GM12878 (cell line): ENCODE measurements at regions not wholly inside any gene's neighbourhood (a gene's known extent, or its start where the extent isn't known, plus 50 kb on each side); places are given as distances from the start of the nearest gene placed in this dataset.

Experiments used
- ATAC-seq: fragments of 200-7000 bp; cut with Tn5 transposase; 3 replicates; pipeline ENCODE4 v1.9.1; 2020; ENCODE audit warnings: mild to moderate bottlenecking, moderate library complexity
- BruUV-seq: library from RNA; stranded (reverse); fragments of 400-500 nt; replicated peaks from 2 replicates; lab custom pipeline; 2021; lab: Mats Ljungman, UMichigan
- CTCF ChIA-PET: fragments of 300-600 bp; sonication (Branson Sonifier 250); formaldehyde crosslinking; extraction: SDS; loops from one replicate; lab custom pipeline; 2021; ENCODE audit warnings: inconsistent platforms; lab: Yijun Ruan, JAX
- POLR2A ChIA-PET: fragments of 350-600 bp; formaldehyde crosslinking; extraction: SDS; loops from one replicate; lab custom pipeline; 2021; ENCODE audit warnings: inconsistent platforms; lab: Charles Lee
- RAD21 ChIA-PET: fragments of 300-600 bp; sonication (Branson Sonifier 250); formaldehyde crosslinking; loops from one replicate; lab custom pipeline; 2023; ENCODE audit warnings: antibody characterized with exemption; ENCODE audit not compliant: unreplicated experiment; lab: Charles Lee
- SMC1A ChIA-PET: fragments of 300-600 bp; sonication (Branson Sonifier 250); formaldehyde crosslinking; loops from one replicate; lab custom pipeline; 2023; ENCODE audit not compliant: unreplicated experiment, uncharacterized antibody; lab: Charles Lee
- DNase-seq: peaks from one replicate; pipeline ENCODE4 v3.0.0-alpha.2; 2011; ENCODE audit warnings: low read depth, low spot score
- FAIRE-seq: peaks from 3 replicates; lab custom pipeline; 2011; peaks lifted over from hg19 to GRCh38; lab: Jason Lieb, UNC
- H2AFZ ChIP-seq: 2 replicates; pipeline ENCODE4 v1.6.0; 2011; ENCODE audit warnings: low read depth, low read length, control low read depth; ENCODE audit not compliant: control insufficient read depth
- H3K27ac ChIP-seq: 2 replicates; pipeline ENCODE4 v1.5.1; 2011; ENCODE audit warnings: control low read depth; ENCODE audit not compliant: control insufficient read depth, insufficient read depth
- H3K27me3 ChIP-seq, 2 experiments: replicated peaks in 1 of 2; 2 replicates each; pipeline versions ENCODE4 v1.6.0 to v1.6.1; 2011; ENCODE audit warnings: low read length in 1 of 2; ENCODE audit not compliant: control insufficient read depth in 2 of 2, insufficient read depth in 2 of 2
- H3K36me3 ChIP-seq, 2 experiments: 2 replicates each; pipeline ENCODE4 v1.5.1; 2011; ENCODE audit warnings: low read length in 1 of 2; ENCODE audit not compliant: control insufficient read depth in 2 of 2, insufficient read depth in 2 of 2
- H3K4me1 ChIP-seq: 2 replicates; pipeline ENCODE4 v1.6.1; 2011; ENCODE audit warnings: mild to moderate bottlenecking, low read length, moderate library complexity, mixed read lengths; ENCODE audit not compliant: control insufficient read depth, insufficient read depth
- H3K4me2 ChIP-seq: 2 replicates; pipeline ENCODE4 v1.6.0; 2011; ENCODE audit warnings: control low read depth; ENCODE audit not compliant: control insufficient read depth, insufficient read depth
- H3K4me3 ChIP-seq: fragments of 200-600 bp; sonication (generic); 2 replicates; pipeline ENCODE4 v1.5.1; 2016
- H3K79me2 ChIP-seq: 2 replicates; pipeline ENCODE4 v1.6.0; 2011; ENCODE audit warnings: low read length; ENCODE audit not compliant: control insufficient read depth, insufficient read depth
- H3K9ac ChIP-seq: 2 replicates; pipeline ENCODE4 v1.8.0; 2011; ENCODE audit warnings: low read length, control low read depth, mixed read lengths; ENCODE audit not compliant: control insufficient read depth, insufficient read depth
- H3K9me3 ChIP-seq: replicated peaks from 3 replicates; pipeline ENCODE4 v1.5.1; 2011; ENCODE audit warnings: mild to moderate bottlenecking, low read length; ENCODE audit not compliant: control insufficient read depth, insufficient read depth
- H4K20me1 ChIP-seq: 2 replicates; pipeline ENCODE4 v1.6.0; 2011; ENCODE audit not compliant: control insufficient read depth, insufficient read depth
- BCL11A ChIP-seq: IDR thresholded peaks from 2 replicates; pipeline ENCODE4 v1.6.1; 2011; ENCODE audit warnings: low read depth, low read length
- CEBPB ChIP-seq, 2 experiments: fragments of 150-350 bp in 1 of 2; IDR thresholded peaks; 2 replicates each; pipeline ENCODE4 v1.6.1; 2012 to 2014; ENCODE audit warnings: low read depth in 2 of 2, low read length in 2 of 2, borderline replicate concordance in 1 of 2, inconsistent platforms in 1 of 2
- CHD4 ChIP-seq: fragments of 200-600 bp; sonication (generic); IDR thresholded peaks from 2 replicates; pipeline ENCODE4 v1.6.1; 2016; ENCODE audit warnings: mild to moderate bottlenecking
- DPF2 ChIP-seq: fragments of 450-650 bp; IDR thresholded peaks from 2 replicates; pipeline ENCODE4 v1.6.1; 2017; ENCODE audit warnings: mild to moderate bottlenecking
- E2F4 ChIP-seq: IDR thresholded peaks from 2 replicates; pipeline ENCODE4 v1.6.1; 2012; ENCODE audit warnings: low read depth, low read length, improper control_type of control experiment
- FOS ChIP-seq: IDR thresholded peaks from 3 replicates; pipeline ENCODE4 v1.6.1; 2011; ENCODE audit warnings: borderline replicate concordance; ENCODE audit not compliant: insufficient read length; ENCODE audit errors: extremely low read depth
- GABPA ChIP-seq: IDR thresholded peaks from 2 replicates; pipeline ENCODE4 v1.6.1; 2014; ENCODE audit warnings: antibody characterized with exemption, low read depth, mild to moderate bottlenecking, inconsistent platforms
- HDGF ChIP-seq: fragments of 450-650 bp; IDR thresholded peaks from 2 replicates; pipeline ENCODE4 v1.6.1; 2016; ENCODE audit warnings: antibody characterized with exemption
- IKZF2 ChIP-seq, 2 experiments: fragments of 450-650 bp; IDR thresholded peaks; 2 replicates each; pipeline ENCODE4 v1.6.1; 2017; ENCODE audit warnings: mild to moderate bottlenecking in 2 of 2, moderate library complexity in 2 of 2
- JUND ChIP-seq: IDR thresholded peaks from 2 replicates; pipeline ENCODE4 v1.6.1; 2012; ENCODE audit warnings: low read depth, mild to moderate bottlenecking, low read length, improper control_type of control experiment, moderate library complexity
- MYB ChIP-seq: fragments of 150-350 bp; IDR thresholded peaks from 2 replicates; pipeline ENCODE4 v1.6.1; 2014; ENCODE audit warnings: mild to moderate bottlenecking, low read depth, low read length, borderline replicate concordance
- PRDM15 ChIP-seq: fragments of 450-650 bp; formaldehyde crosslinking; IDR thresholded peaks from 2 replicates; pipeline ENCODE4 v1.4.0; 2020; ENCODE audit warnings: mild to moderate bottlenecking, moderate library complexity
- SP1 ChIP-seq: IDR thresholded peaks from one replicate; pipeline ENCODE4 v1.6.1; 2011; ENCODE audit warnings: low read depth, low read length
- SREBF1 ChIP-seq: IDR thresholded peaks from 2 replicates; pipeline ENCODE4 v1.6.1; 2012; ENCODE audit warnings: mild to moderate bottlenecking, low read length
- TBL1XR1 ChIP-seq: IDR thresholded peaks from 2 replicates; pipeline ENCODE4 v1.6.1; 2012; ENCODE audit warnings: low read depth, low read length, improper control_type of control experiment
- YY1 ChIP-seq: IDR thresholded peaks from 2 replicates; pipeline ENCODE4 v1.6.1; 2011; ENCODE audit warnings: low read depth, mild to moderate bottlenecking, low read length
- ZBED1 ChIP-seq: IDR thresholded peaks from 2 replicates; pipeline ENCODE4 v1.6.1; 2016; ENCODE audit warnings: borderline replicate concordance
- ZNF274 ChIP-seq: IDR thresholded peaks from one replicate; pipeline ENCODE4 v1.8.0; 2011; ENCODE audit not compliant: insufficient read length, insufficient read depth
- ZSCAN29 ChIP-seq: fragments of 450-650 bp; IDR thresholded peaks from 2 replicates; pipeline ENCODE4 v1.6.1; 2017; ENCODE audit warnings: mild to moderate bottlenecking, moderate library complexity
- in situ Hi-C: fragments of 300-500 bp; cut with MboI; formaldehyde crosslinking; loops from 9 replicates; pipeline ENCODE4 v1.14.3; 2018; ENCODE audit warnings: mixed read lengths
- intact Hi-C: fragments of 100-400 bp; cut with micrococcal nuclease; formaldehyde crosslinking; loops from one replicate; pipeline ENCODE4 v1.14.2; 2022; ENCODE audit not compliant: unreplicated experiment
- TF ChIP-seq, protein P1 (sequence below): fragments of 450-650 bp; IDR thresholded peaks from 2 replicates; pipeline ENCODE4 v1.6.1; 2018; ENCODE audit warnings: mild to moderate bottlenecking, low read depth, moderate library complexity; ENCODE audit not compliant: partially characterized antibody

GRCh38 chr3:10638466-10638865 lies 133.1 kb upstream of the ATP2B2 start:
- SMC1A ChIA-PET, result no interaction called here
- no peak for ATAC-seq
- H3K4me3 ChIP-seq, result no peak overlapping the region
- H3K4me1 ChIP-seq, result no peaks in the 10 kb centered on the region
- no peaks in the 10 kb centered on the region; a peak in 1 of 4 replicates for H3K27me3 ChIP-seq
- CTCF ChIA-PET, result interaction anchor here (0.6 kb wide), 1 partner anchor 106 kb away, joined by 3 read pairs; no protein-coding TSS in a partner anchor
- H3K9ac ChIP-seq, result no peak overlapping the region
- no peaks in the 10 kb centered on the region for H4K20me1 ChIP-seq
- H3K79me2 ChIP-seq, result no peaks in the 10 kb centered on the region
- intact Hi-C loops (no loop called here), in situ Hi-C loops (no loop called here)
- no peak for TF ChIP-seq ZBED1
- no peak for TF ChIP-seq E2F4
- no peak for TF ChIP-seq SREBF1
- no peak for TF ChIP-seq YY1
- no peak for TF ChIP-seq JUND
- TF ChIP-seq DPF2, result no peak
- TF ChIP-seq HDGF, result no peak
- no peak for TF ChIP-seq SP1
- TF ChIP-seq CEBPB (IDR thresholded peaks at IDR 0.05; ENCODE audit: borderline replicate concordance in 1 of 2, low read depth in 2 of 2, low read length in 2 of 2), result no peak
- TF ChIP-seq FOS, result no peak
- TF ChIP-seq TBL1XR1, result no peak
- no peak for TF ChIP-seq PRDM15
- no peak for TF ChIP-seq IKZF2 (IDR thresholded peaks at IDR 0.05)
- no peak for TF ChIP-seq GABPA
- TF ChIP-seq, protein P1, sequence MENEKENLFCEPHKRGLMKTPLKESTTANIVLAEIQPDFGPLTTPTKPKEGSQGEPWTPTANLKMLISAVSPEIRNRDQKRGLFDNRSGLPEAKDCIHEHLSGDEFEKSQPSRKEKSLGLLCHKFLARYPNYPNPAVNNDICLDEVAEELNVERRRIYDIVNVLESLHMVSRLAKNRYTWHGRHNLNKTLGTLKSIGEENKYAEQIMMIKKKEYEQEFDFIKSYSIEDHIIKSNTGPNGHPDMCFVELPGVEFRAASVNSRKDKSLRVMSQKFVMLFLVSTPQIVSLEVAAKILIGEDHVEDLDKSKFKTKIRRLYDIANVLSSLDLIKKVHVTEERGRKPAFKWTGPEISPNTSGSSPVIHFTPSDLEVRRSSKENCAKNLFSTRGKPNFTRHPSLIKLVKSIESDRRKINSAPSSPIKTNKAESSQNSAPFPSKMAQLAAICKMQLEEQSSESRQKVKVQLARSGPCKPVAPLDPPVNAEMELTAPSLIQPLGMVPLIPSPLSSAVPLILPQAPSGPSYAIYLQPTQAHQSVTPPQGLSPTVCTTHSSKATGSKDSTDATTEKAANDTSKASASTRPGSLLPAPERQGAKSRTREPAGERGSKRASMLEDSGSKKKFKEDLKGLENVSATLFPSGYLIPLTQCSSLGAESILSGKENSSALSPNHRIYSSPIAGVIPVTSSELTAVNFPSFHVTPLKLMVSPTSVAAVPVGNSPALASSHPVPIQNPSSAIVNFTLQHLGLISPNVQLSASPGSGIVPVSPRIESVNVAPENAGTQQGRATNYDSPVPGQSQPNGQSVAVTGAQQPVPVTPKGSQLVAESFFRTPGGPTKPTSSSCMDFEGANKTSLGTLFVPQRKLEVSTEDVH, result no peak
- TF ChIP-seq ZSCAN29, result no peak
- no peak for TF ChIP-seq MYB
- TF ChIP-seq BCL11A, result no peak
- TF ChIP-seq ZNF274, result no peak
- TF ChIP-seq CHD4, result no peak
- H3K36me3 ChIP-seq, result no peaks in the 10 kb centered on the region
- FAIRE-seq, result no peak
- DNase-seq, result no peak
- no peak overlapping the region for H2AFZ ChIP-seq
- BruUV-seq, result no TSS peak
- no peak overlapping the region for H3K27ac ChIP-seq
- RAD21 ChIA-PET, result no interaction called here
- POLR2A ChIA-PET, result no interaction called here
- no peaks in the 10 kb centered on the region; the same call in 2 of the 3 replicates for H3K9me3 ChIP-seq
- H3K4me2 ChIP-seq, result no peak overlapping the region
